ENCODE measurements at regions not wholly inside any gene's neighbourhood (a gene's known extent, or its start where the extent isn't known, plus 50 kb on each side); places are given as distances from the start of the nearest gene placed in this dataset.

GRCh38 chr13:40285634-40286033 is 380.8 kb downstream of the FOXO1 start:
- H3K27me3 ChIP-seq (ENCODE audit: control insufficient read depth, insufficient read depth, low read length) = no peaks in the 10 kb centered on the region
- H3K9ac ChIP-seq (ENCODE audit: low read length in 3 of 3) = no peak overlapping the region
- no peaks in the 10 kb centered on the region for H3K4me1 ChIP-seq (ENCODE audit: control insufficient read depth in 2 of 3, insufficient read depth in 2 of 3, low read depth in 1 of 3, low read length in 3 of 3)
- TF ChIP-seq CTCF (IDR thresholded peaks at IDR 0.05; ENCODE audit: borderline replicate concordance, extremely low read depth, insufficient read depth) = no peak
- no peak for FAIRE-seq
- no peak overlapping the region for H3K27ac ChIP-seq (ENCODE audit: low read depth in 2 of 2, low read length in 2 of 2)
- DNase-seq = no peak
- intact Hi-C loops (cut with DNase I) = no loop called here
- H3K9me3 ChIP-seq (ENCODE audit: control insufficient read depth in 2 of 3, insufficient read depth in 1 of 3, low read length in 3 of 3) = no peaks in the 10 kb centered on the region
- H3K36me3 ChIP-seq (ENCODE audit: control insufficient read depth in 2 of 3, insufficient read depth in 3 of 3, low read length in 3 of 3) = no peaks in the 10 kb centered on the region
- no peak overlapping the region for H3K4me3 ChIP-seq (ENCODE audit: low read length in 3 of 3)

- TF ChIP-seq CTCF (IDR thresholded peaks at IDR 0.05; ENCODE audit: borderline replicate concordance, extremely low read depth, insufficient read depth) = no peak
- Histone ChIP-seq H3K27me3 (ENCODE audit: control insufficient read depth, insufficient read depth, low read length) (no peaks in the 10 kb centered on the region), H3K27ac (ENCODE audit: low read depth in 2 of 2, low read length in 2 of 2) (no peak overlapping the region), H3K9ac (ENCODE audit: low read length in 3 of 3) (no peak overlapping the region), H3K36me3 (ENCODE audit: control insufficient read depth in 2 of 3, insufficient read depth in 3 of 3, low read length in 3 of 3) (no peaks in the 10 kb centered on the region), H3K9me3 (ENCODE audit: control insufficient read depth in 2 of 3, insufficient read depth in 1 of 3, low read length in 3 of 3) (no peaks in the 10 kb centered on the region), H3K4me1 (ENCODE audit: control insufficient read depth in 2 of 3, insufficient read depth in 2 of 3, low read depth in 1 of 3, low read length in 3 of 3) (no peaks in the 10 kb centered on the region), H3K4me3 (ENCODE audit: low read length in 3 of 3) (no peak overlapping the region)
- DNase-seq (no peak), FAIRE-seq (no peak)
- intact Hi-C loops (cut with DNase I) = no loop called here
Measured at GRCh38 chr13:40287428-40287827, 379.0 kb downstream of the FOXO1 start.

GRCh38 chr13:40288259-40288658 is 378.2 kb downstream of the FOXO1 start:
- FAIRE-seq = no peak
- intact Hi-C loops (cut with DNase I) = no loop called here

More at GRCh38 chr13:40288259-40288658, 378.2 kb downstream of the FOXO1 start:
- H3K4me3 ChIP-seq (ENCODE audit: low read length in 3 of 3) = no peak overlapping the region
- H3K9ac ChIP-seq (ENCODE audit: low read length in 3 of 3) = no peak overlapping the region
- H3K36me3 ChIP-seq (ENCODE audit: control insufficient read depth in 2 of 3, insufficient read depth in 3 of 3, low read length in 3 of 3) = no peaks in the 10 kb centered on the region
- H3K9me3 ChIP-seq (ENCODE audit: control insufficient read depth in 2 of 3, insufficient read depth in 1 of 3, low read length in 3 of 3) = no peaks in the 10 kb centered on the region
- no peak for TF ChIP-seq CTCF (IDR thresholded peaks at IDR 0.05; ENCODE audit: borderline replicate concordance, extremely low read depth, insufficient read depth)
- no peak for DNase-seq
- no peaks in the 10 kb centered on the region for H3K4me1 ChIP-seq (ENCODE audit: control insufficient read depth in 2 of 3, insufficient read depth in 2 of 3, low read depth in 1 of 3, low read length in 3 of 3)
- H3K27ac ChIP-seq (ENCODE audit: low read depth in 2 of 2, low read length in 2 of 2) = no peak overlapping the region
- H3K27me3 ChIP-seq (ENCODE audit: control insufficient read depth, insufficient read depth, low read length) = no peaks in the 10 kb centered on the region
